ENCODE measurements at regions not wholly inside any gene's neighbourhood (a gene's known extent, or its start where the extent isn't known, plus 50 kb on each side); places are given as distances from the start of the nearest gene placed in this dataset.

DNA sequence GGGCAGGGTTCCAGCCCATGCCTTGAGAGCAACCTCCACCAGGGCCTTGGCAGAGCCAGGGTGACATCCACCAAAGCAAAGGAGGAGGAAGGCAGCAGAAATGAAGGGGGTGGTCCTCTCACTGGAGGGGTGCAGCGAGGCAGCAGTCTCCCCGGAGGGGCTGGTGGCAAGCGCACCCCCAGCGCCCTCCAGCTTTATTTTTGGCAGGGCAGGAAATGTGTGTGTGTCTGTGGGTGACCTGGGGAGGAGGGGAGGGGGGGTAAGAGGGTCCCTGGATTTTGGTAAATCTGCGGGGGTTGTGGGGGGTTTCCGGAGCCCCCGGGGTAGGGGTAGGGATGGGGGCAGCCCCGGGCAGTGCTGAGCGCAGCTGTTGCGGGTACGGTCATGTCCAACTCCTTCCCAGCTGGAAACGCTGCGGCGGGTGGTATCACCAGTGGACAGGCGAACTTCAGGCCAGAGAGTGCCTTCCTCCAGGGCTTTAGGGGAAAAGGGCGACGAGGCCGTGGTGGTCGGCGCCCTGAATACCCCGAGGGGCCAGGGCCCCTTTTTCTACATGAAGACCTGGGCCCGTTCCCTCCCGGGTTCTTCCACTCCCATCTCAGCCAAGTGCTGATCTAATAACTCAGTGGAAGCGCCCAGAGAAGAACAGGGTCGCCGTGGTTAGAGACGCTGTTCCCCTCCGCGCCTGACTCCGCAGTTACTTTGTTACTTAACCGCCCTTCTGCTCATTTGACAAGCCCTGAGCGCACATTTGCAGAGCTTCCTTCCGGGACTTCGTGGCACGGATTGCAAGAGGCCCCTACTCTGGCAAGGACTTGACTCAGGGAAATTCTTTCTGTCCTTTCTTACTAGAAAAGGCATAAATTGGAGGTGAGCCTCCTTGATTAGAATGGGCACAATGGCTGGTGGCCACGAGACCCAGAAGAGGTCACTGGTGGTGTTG, 55.2 kb downstream of the FOS start:
- DNase-seq, result peak; percentile 76 to 96 (median 95)
- H3K9me3 ChIP-seq (ENCODE audit: control extremely low read depth in 1 of 5, control insufficient read depth in 4 of 5, insufficient read depth in 2 of 5, low read depth in 1 of 5, low read length in 4 of 5), result peaks cover 0 to 3% (median 0%) of the 10 kb centered on the region in 5 experiments
- H3K4me3 ChIP-seq (ENCODE audit: control insufficient read depth in 1 of 7, extremely low read depth in 1 of 7, insufficient read depth in 4 of 7, low read depth in 2 of 7, low read length in 6 of 7), result peak overlapping the region in 6 of 7 experiments; percentile 26 to 75 (median 56)
- ChIA-PET CTCF (interaction anchor here (0.6 to 2.7 kb wide), 11 partner anchors 9 to 153 kb away, joined by 3 to 6 read pairs (median 3); no protein-coding TSS in a partner anchor), POLR2A (interaction anchor here (0.7 to 1.0 kb wide), 4 partner anchors 8 to 94 kb away, joined by 3 to 5 read pairs (median 3); partner anchors contain the start of gene JDP2)
- H3K27me3 ChIP-seq (replicated peaks in 2 of 5; ENCODE audit: control insufficient read depth in 4 of 5, insufficient read depth in 5 of 5, low read length in 4 of 5), result no peaks in the 10 kb centered on the region
- no peaks in the 10 kb centered on the region for H3K36me3 ChIP-seq (ENCODE audit: control insufficient read depth in 4 of 4, insufficient read depth in 4 of 4, low read length in 3 of 4)
- 3% methylated on average over 31 of the region's 36 CpGs for WGBS (ENCODE audit: insufficient coverage)
- H3K27ac ChIP-seq (ENCODE audit: insufficient read depth in 1 of 2, low read depth in 1 of 2, low read length in 2 of 2, poor library complexity in 1 of 2, severe bottlenecking in 2 of 2), result peak overlapping the region; percentile 23 to 33
- peaks cover 12 to 65% (median 40%) of the 10 kb centered on the region in 4 experiments for H3K4me1 ChIP-seq (ENCODE audit: control extremely low read depth in 1 of 4, control insufficient read depth in 4 of 4, insufficient read depth in 4 of 4, low read length in 3 of 4)

DNA sequence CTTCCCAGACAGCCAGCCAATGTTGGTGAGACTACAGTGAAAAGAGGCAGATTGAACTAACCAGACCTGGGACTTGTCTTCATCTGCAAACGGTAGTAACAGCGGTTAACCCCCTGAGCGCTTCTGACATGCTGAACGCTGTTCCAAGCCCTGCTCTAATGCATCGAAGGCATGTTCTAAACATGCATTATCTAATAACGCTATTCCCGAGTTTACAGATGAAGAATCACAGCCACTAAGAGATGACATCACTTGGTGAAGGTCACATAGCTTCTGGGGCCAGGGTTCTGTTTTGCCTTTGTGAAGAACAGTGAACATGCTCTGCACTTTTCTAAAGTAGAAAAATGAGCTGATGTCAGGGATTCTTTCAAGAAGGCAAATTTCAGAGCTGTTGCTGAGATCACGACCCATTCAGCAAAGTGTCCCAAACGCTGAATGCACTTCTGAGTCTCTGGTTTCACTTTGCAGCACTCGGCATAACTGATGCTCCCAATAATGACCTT, 56.0 kb downstream of the FOS start:
- ChIA-PET CTCF (interaction anchor here (1.2 to 2.7 kb wide), 5 partner anchors 11 to 152 kb away, joined by 3 to 6 read pairs (median 4); no protein-coding TSS in a partner anchor), POLR2A (interaction anchor here (0.7 kb wide), 1 partner anchor 9 kb away, joined by 3 read pairs; no protein-coding TSS in a partner anchor)
- H3K4me3 ChIP-seq (ENCODE audit: control insufficient read depth in 1 of 7, extremely low read depth in 1 of 7, insufficient read depth in 4 of 7, low read depth in 2 of 7, low read length in 6 of 7), result peak overlapping the region in 6 of 7 experiments; percentile 26 to 75 (median 56)

DNA sequence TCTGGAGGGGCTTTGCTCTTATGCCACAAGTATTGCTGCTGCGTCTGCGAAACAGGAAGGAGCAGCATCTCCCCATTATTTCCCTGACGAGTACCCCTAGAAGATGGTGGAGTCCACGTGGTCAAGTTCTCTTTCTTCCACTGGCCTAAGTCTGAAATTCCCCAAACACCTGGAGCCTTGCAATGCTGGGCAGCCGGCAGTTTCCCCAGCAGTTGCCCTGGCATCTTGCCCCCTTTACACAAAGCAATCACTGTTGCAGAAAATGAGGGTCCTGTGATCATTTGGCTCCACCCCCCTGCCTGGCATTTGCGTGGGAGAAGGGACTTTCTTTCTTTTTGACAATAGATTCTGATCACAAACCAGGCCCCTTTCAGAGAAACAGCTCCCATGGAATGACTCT, 56.9 kb downstream of the FOS start:
- peaks cover 0 to 3% (median 0%) of the 10 kb centered on the region in 5 experiments for H3K9me3 ChIP-seq (ENCODE audit: control extremely low read depth in 1 of 5, control insufficient read depth in 4 of 5, insufficient read depth in 2 of 5, low read depth in 1 of 5, low read length in 4 of 5)
- H3K27ac ChIP-seq (ENCODE audit: insufficient read depth in 1 of 2, low read depth in 1 of 2, low read length in 2 of 2, poor library complexity in 1 of 2, severe bottlenecking in 2 of 2), result no peak overlapping the region
- ChIA-PET POLR2A (no interaction called here), CTCF (interaction anchor here (1.6 kb wide), 1 partner anchor 16 kb away, joined by 5 read pairs; no protein-coding TSS in a partner anchor)
- 82% methylated on average over 6 of the region's 6 CpGs for WGBS (ENCODE audit: insufficient coverage)
- H3K4me3 ChIP-seq (ENCODE audit: control insufficient read depth in 1 of 7, extremely low read depth in 1 of 7, insufficient read depth in 4 of 7, low read depth in 2 of 7, low read length in 6 of 7), result no peak overlapping the region
- no peaks in the 10 kb centered on the region for H3K36me3 ChIP-seq (ENCODE audit: control insufficient read depth in 4 of 4, insufficient read depth in 4 of 4, low read length in 3 of 4)
- no peaks in the 10 kb centered on the region for H3K27me3 ChIP-seq (replicated peaks in 2 of 5; ENCODE audit: control insufficient read depth in 4 of 5, insufficient read depth in 5 of 5, low read length in 4 of 5)
- DNase-seq, result no peak
- H3K4me1 ChIP-seq (ENCODE audit: control extremely low read depth in 1 of 4, control insufficient read depth in 4 of 4, insufficient read depth in 4 of 4, low read length in 3 of 4), result peaks cover 23 to 69% (median 43%) of the 10 kb centered on the region in 4 experiments

More for the DNA sequence above, 56.0 kb downstream of the FOS start:
- Histone ChIP-seq H3K27ac (ENCODE audit: insufficient read depth in 1 of 2, low read depth in 1 of 2, low read length in 2 of 2, poor library complexity in 1 of 2, severe bottlenecking in 2 of 2) (peak overlapping the region in 1 of 2 experiments; percentile 23), H3K9me3 (ENCODE audit: control extremely low read depth in 1 of 5, control insufficient read depth in 4 of 5, insufficient read depth in 2 of 5, low read depth in 1 of 5, low read length in 4 of 5) (peaks cover 0 to 3% (median 0%) of the 10 kb centered on the region in 5 experiments), H3K27me3 (replicated peaks in 2 of 5; ENCODE audit: control insufficient read depth in 4 of 5, insufficient read depth in 5 of 5, low read length in 4 of 5) (no peaks in the 10 kb centered on the region), H3K4me1 (ENCODE audit: control extremely low read depth in 1 of 4, control insufficient read depth in 4 of 4, insufficient read depth in 4 of 4, low read length in 3 of 4) (peaks cover 16 to 66% (median 40%) of the 10 kb centered on the region in 4 experiments), H3K36me3 (ENCODE audit: control insufficient read depth in 4 of 4, insufficient read depth in 4 of 4, low read length in 3 of 4) (no peaks in the 10 kb centered on the region)
- 56% methylated on average over 9 of the region's 10 CpGs for WGBS (ENCODE audit: insufficient coverage)
- peak in 2 of 3 donors; percentile 34 to 37 for DNase-seq

DNA sequence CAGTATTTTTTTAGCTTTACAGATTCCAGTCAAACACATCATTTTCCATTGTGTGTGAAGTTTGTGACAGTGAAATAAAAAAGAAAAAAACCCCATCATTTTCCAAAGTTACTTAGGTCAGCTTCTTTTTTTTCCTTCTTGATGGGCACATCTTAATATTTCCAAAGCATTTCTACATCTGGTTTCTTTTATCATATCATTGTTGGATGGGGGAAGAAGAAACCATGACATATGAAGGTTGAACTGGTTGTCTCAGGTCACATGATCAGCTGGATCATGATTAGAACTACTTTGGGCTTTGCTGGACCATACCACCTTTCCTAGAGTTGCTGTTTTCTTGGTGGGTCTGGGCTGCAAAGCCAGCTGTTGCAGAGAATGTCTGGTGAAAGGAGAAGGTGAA, 59.8 kb downstream of the FOS start:
- ChIA-PET CTCF (interaction anchor here (0.8 to 1.8 kb wide), 4 partner anchors 10 to 73 kb away, joined by 3 to 10 read pairs (median 4); no protein-coding TSS in a partner anchor), POLR2A (interaction anchor here (0.5 kb wide), 1 partner anchor 24 kb away, joined by 3 read pairs; no protein-coding TSS in a partner anchor)
- DNase-seq, result no peak
- Histone ChIP-seq H3K27me3 (replicated peaks in 2 of 5; ENCODE audit: control insufficient read depth in 4 of 5, insufficient read depth in 5 of 5, low read length in 4 of 5) (no peaks in the 10 kb centered on the region), H3K4me3 (ENCODE audit: control insufficient read depth in 1 of 7, extremely low read depth in 1 of 7, insufficient read depth in 4 of 7, low read depth in 2 of 7, low read length in 6 of 7) (no peak overlapping the region), H3K4me1 (ENCODE audit: control extremely low read depth in 1 of 4, control insufficient read depth in 4 of 4, insufficient read depth in 4 of 4, low read length in 3 of 4) (peaks cover 36 to 71% (median 48%) of the 10 kb centered on the region in 4 experiments), H3K9me3 (ENCODE audit: control extremely low read depth in 1 of 5, control insufficient read depth in 4 of 5, insufficient read depth in 2 of 5, low read depth in 1 of 5, low read length in 4 of 5) (peaks cover 0 to 3% (median 0%) of the 10 kb centered on the region in 5 experiments), H3K27ac (ENCODE audit: insufficient read depth in 1 of 2, low read depth in 1 of 2, low read length in 2 of 2, poor library complexity in 1 of 2, severe bottlenecking in 2 of 2) (no peak overlapping the region), H3K36me3 (ENCODE audit: control insufficient read depth in 4 of 4, insufficient read depth in 4 of 4, low read length in 3 of 4) (no peaks in the 10 kb centered on the region)

DNA sequence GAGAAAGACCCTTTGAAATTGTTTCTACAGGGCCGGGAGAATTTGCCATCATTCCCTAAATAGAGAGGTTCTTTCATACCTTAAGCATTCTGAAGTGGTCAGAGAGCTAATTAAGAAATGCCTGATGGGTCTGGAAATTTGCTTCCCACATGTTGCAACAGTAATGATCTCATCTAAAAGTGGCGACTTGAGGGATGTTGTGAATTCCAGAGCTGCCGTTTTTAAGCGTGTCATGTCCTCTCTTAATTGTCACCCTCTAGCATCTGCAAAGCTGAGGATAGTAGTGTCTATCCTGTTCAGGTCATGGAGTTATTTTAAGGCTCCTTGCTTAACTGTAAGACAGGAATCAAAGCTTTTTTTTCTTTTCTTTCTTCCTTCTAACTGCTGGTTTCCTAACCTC, 60.4 kb downstream of the FOS start:
- CTCF ChIA-PET, result interaction anchor here (0.8 to 1.8 kb wide), 4 partner anchors 11 to 72 kb away, joined by 3 to 10 read pairs (median 4); no protein-coding TSS in a partner anchor
- 100% methylated on average over 1 of the region's 4 CpGs for WGBS (ENCODE audit: insufficient coverage)
- Histone ChIP-seq H3K27ac (ENCODE audit: insufficient read depth in 1 of 2, low read depth in 1 of 2, low read length in 2 of 2, poor library complexity in 1 of 2, severe bottlenecking in 2 of 2) (no peak overlapping the region), H3K4me1 (ENCODE audit: control extremely low read depth in 1 of 4, control insufficient read depth in 4 of 4, insufficient read depth in 4 of 4, low read length in 3 of 4) (peaks cover 36 to 71% (median 41%) of the 10 kb centered on the region in 4 experiments), H3K9me3 (ENCODE audit: control extremely low read depth in 1 of 5, control insufficient read depth in 4 of 5, insufficient read depth in 2 of 5, low read depth in 1 of 5, low read length in 4 of 5) (peaks cover 0 to 3% (median 0%) of the 10 kb centered on the region in 5 experiments), H3K27me3 (replicated peaks in 2 of 5; ENCODE audit: control insufficient read depth in 4 of 5, insufficient read depth in 5 of 5, low read length in 4 of 5) (no peaks in the 10 kb centered on the region), H3K36me3 (ENCODE audit: control insufficient read depth in 4 of 4, insufficient read depth in 4 of 4, low read length in 3 of 4) (no peaks in the 10 kb centered on the region), H3K4me3 (ENCODE audit: control insufficient read depth in 1 of 7, extremely low read depth in 1 of 7, insufficient read depth in 4 of 7, low read depth in 2 of 7, low read length in 6 of 7) (no peak overlapping the region)
- POLR2A ChIA-PET, result no interaction called here
- no peak for DNase-seq

DNA sequence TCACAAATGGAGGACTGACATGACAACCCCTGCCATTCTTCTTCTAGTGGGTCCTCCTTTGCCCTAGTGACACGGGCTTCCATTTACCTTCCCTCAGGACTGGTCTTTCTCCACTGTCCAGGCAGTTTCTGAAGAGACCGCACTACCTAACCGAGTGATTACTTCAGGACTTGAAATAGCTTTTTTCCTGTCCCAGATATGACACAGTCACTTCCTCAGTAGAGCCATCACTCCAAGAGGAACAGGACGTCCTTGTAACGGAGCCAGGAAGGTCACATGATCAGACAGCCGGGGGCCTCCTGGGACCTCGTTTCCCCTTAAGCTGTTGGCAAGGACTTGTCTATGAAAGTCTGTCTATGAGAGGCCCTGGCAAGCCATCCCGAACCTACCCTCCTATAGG, 62.3 kb downstream of the FOS start:
- ChIA-PET CTCF (interaction anchor here (0.9 to 1.5 kb wide), 3 partner anchors 20 to 149 kb away, joined by 4 to 5 read pairs (median 4); no protein-coding TSS in a partner anchor), POLR2A (no interaction called here)
- DNase-seq, result peak; percentile 29 to 62 (median 56)
- 25% methylated on average over 5 of the region's 8 CpGs for WGBS (ENCODE audit: insufficient coverage)
- Histone ChIP-seq H3K27me3 (replicated peaks in 2 of 5; ENCODE audit: control insufficient read depth in 4 of 5, insufficient read depth in 5 of 5, low read length in 4 of 5) (no peaks in the 10 kb centered on the region), H3K4me3 (ENCODE audit: control insufficient read depth in 1 of 7, extremely low read depth in 1 of 7, insufficient read depth in 4 of 7, low read depth in 2 of 7, low read length in 6 of 7) (peak overlapping the region in 4 of 7 experiments; percentile 33 to 35 (median 34)), H3K4me1 (ENCODE audit: control extremely low read depth in 1 of 4, control insufficient read depth in 4 of 4, insufficient read depth in 4 of 4, low read length in 3 of 4) (peaks cover 22 to 58% (median 26%) of the 10 kb centered on the region in 4 experiments), H3K27ac (ENCODE audit: insufficient read depth in 1 of 2, low read depth in 1 of 2, low read length in 2 of 2, poor library complexity in 1 of 2, severe bottlenecking in 2 of 2) (peak overlapping the region; percentile 36 to 40), H3K9me3 (ENCODE audit: control extremely low read depth in 1 of 5, control insufficient read depth in 4 of 5, insufficient read depth in 2 of 5, low read depth in 1 of 5, low read length in 4 of 5) (peaks cover 0 to 8% (median 0%) of the 10 kb centered on the region in 5 experiments), H3K36me3 (ENCODE audit: control insufficient read depth in 4 of 4, insufficient read depth in 4 of 4, low read length in 3 of 4) (no peaks in the 10 kb centered on the region)

Measured in common myeloid progenitor, CD34-positive (primary cell).